H9 (cell line): ENCODE measurements at regions not wholly inside any gene's neighbourhood (a gene's known extent, or its start where the extent isn't known, plus 50 kb on each side); places are given as distances from the start of the nearest gene placed in this dataset.

Experiments
- DNase-seq: peaks from one replicate; pipeline ENCODE4 v3.0.0-alpha.2; 2017
- H2AFZ ChIP-seq: one replicate; pipeline ENCODE4 v1.6.1; 2013; ENCODE audit warnings: mild to moderate bottlenecking, low read length, control low read depth, moderate library complexity
- H2AK5ac ChIP-seq: 2 replicates; pipeline ENCODE4 v1.6.1; 2013; ENCODE audit warnings: low read length, control low read depth, mixed read lengths; ENCODE audit not compliant: insufficient read length
- H2BK120ac ChIP-seq: one replicate; pipeline ENCODE4 v1.6.1; 2013; ENCODE audit warnings: low read depth, mild to moderate bottlenecking, low read length, control low read depth, inconsistent platforms; ENCODE audit not compliant: poor library complexity, severe bottlenecking
- H2BK12ac ChIP-seq: 2 replicates; pipeline ENCODE4 v1.6.1; 2013; ENCODE audit warnings: low read length, control low read depth, mixed read lengths, low read depth; ENCODE audit not compliant: insufficient read length
- H2BK15ac ChIP-seq: 2 replicates; pipeline ENCODE4 v1.6.1; 2013; ENCODE audit warnings: low read depth, low read length, control low read depth
- H2BK20ac ChIP-seq: one replicate; pipeline ENCODE4 v1.6.1; 2013; ENCODE audit warnings: low read depth, mild to moderate bottlenecking, low read length, control low read depth, inconsistent platforms; ENCODE audit not compliant: poor library complexity, severe bottlenecking
- H2BK5ac ChIP-seq: 2 replicates; pipeline ENCODE4 v1.6.1; 2013; ENCODE audit warnings: low read length, control low read depth, mixed read lengths; ENCODE audit not compliant: insufficient read length
- H3K14ac ChIP-seq: 2 replicates; pipeline ENCODE4 v1.6.1; 2013; ENCODE audit warnings: low read length, control low read depth; ENCODE audit not compliant: insufficient read depth
- H3K18ac ChIP-seq: 2 replicates; pipeline ENCODE4 v1.6.1; 2013; ENCODE audit warnings: low read depth, mild to moderate bottlenecking, mixed read lengths, low read length, control low read depth; ENCODE audit not compliant: insufficient read length
- H3K23ac ChIP-seq: 2 replicates; pipeline ENCODE4 v1.6.1; 2013; ENCODE audit warnings: low read length, control low read depth, mixed read lengths, low read depth; ENCODE audit not compliant: insufficient read length
- H3K23me2 ChIP-seq: 2 replicates; pipeline ENCODE4 v1.6.1; 2013; ENCODE audit warnings: low read depth, mild to moderate bottlenecking, mixed read lengths, low read length, control low read depth; ENCODE audit not compliant: insufficient read length, poor library complexity, severe bottlenecking
- H3K27ac ChIP-seq: 2 replicates; pipeline ENCODE4 v1.5.1; 2013; ENCODE audit warnings: low read length, control low read depth, mixed read lengths, low read depth; ENCODE audit not compliant: insufficient read length
- H3K27me3 ChIP-seq: 2 replicates; pipeline ENCODE4 v1.6.1; 2013; ENCODE audit warnings: low read length, control low read depth, inconsistent platforms; ENCODE audit not compliant: insufficient read depth
- H3K4ac ChIP-seq: 2 replicates; pipeline ENCODE4 v1.6.1; 2013; ENCODE audit warnings: low read depth, mild to moderate bottlenecking, control low read depth, inconsistent platforms, low read length, moderate library complexity
- H3K4me1 ChIP-seq: 2 replicates; pipeline ENCODE4 v1.6.1; 2013; ENCODE audit warnings: low read length, control low read depth, inconsistent platforms; ENCODE audit not compliant: insufficient read depth
- H3K4me2 ChIP-seq: 2 replicates; pipeline ENCODE4 v1.6.1; 2013; ENCODE audit warnings: low read length, control low read depth, mixed read lengths; ENCODE audit not compliant: insufficient read length, insufficient read depth
- H3K56ac ChIP-seq: 2 replicates; pipeline ENCODE4 v1.6.1; 2013; ENCODE audit warnings: low read depth, mild to moderate bottlenecking, mixed read lengths, low read length, control low read depth; ENCODE audit not compliant: insufficient read length
- H3K79me1 ChIP-seq: 2 replicates; pipeline ENCODE4 v1.6.1; 2013; ENCODE audit warnings: low read depth, mild to moderate bottlenecking, moderate library complexity, low read length, control low read depth, inconsistent platforms; ENCODE audit not compliant: insufficient read depth, poor library complexity, severe bottlenecking
- H3K79me2 ChIP-seq: 2 replicates; pipeline ENCODE4 v1.6.1; 2013; ENCODE audit warnings: low read length, control low read depth, inconsistent platforms; ENCODE audit not compliant: insufficient read depth
- H3K9ac ChIP-seq: 2 replicates; pipeline ENCODE4 v1.6.1; 2013; ENCODE audit warnings: low read length, control low read depth, mixed read lengths; ENCODE audit not compliant: insufficient read length; ENCODE audit errors: extremely low read depth
- H3K9me3 ChIP-seq: one replicate; pipeline ENCODE4 v1.6.1; 2013; ENCODE audit warnings: low read depth, low read length, inconsistent platforms; ENCODE audit not compliant: control insufficient read depth
- H3T11ph ChIP-seq: one replicate; pipeline ENCODE4 v1.6.1; 2013; ENCODE audit warnings: mild to moderate bottlenecking, low read length, control low read depth, inconsistent platforms
- H4K20me1 ChIP-seq: one replicate; pipeline ENCODE4 v1.6.1; 2013; ENCODE audit not compliant: control insufficient read depth, insufficient read length, insufficient read depth
- H4K5ac ChIP-seq: 2 replicates; pipeline ENCODE4 v1.6.1; 2013; ENCODE audit warnings: low read depth, mild to moderate bottlenecking, mixed read lengths, low read length, control low read depth; ENCODE audit not compliant: insufficient read length
- H4K8ac ChIP-seq: replicated peaks from 2 replicates; pipeline ENCODE4 v1.6.1; 2013; ENCODE audit warnings: low read length, control low read depth, mixed read lengths, low read depth; ENCODE audit not compliant: insufficient read length
- H4K91ac ChIP-seq: 2 replicates; pipeline ENCODE4 v1.6.1; 2013; ENCODE audit warnings: low read depth, mild to moderate bottlenecking, moderate library complexity, mixed read lengths, low read length, control low read depth; ENCODE audit not compliant: insufficient read length
- H3K27ac Mint-ChIP-seq, 3 experiments: 2 replicates in 2 of 3; 3 replicates in 1 of 3; pipeline ENCODE4 v1.8.0; 2020 to 2021; ENCODE audit warnings: mixed read lengths in 3 of 3, mild to moderate bottlenecking in 1 of 3, moderate library complexity in 1 of 3
- H3K27me3 Mint-ChIP-seq: 2 replicates; pipeline ENCODE4 v1.8.0; 2021; ENCODE audit warnings: low read depth, mild to moderate bottlenecking, moderate library complexity, mixed read lengths
- H3K36me3 Mint-ChIP-seq, 3 experiments: 2 replicates in 2 of 3; 3 replicates in 1 of 3; pipeline ENCODE4 v1.8.0; 2020 to 2021; ENCODE audit warnings: low read depth in 3 of 3, mixed read lengths in 3 of 3; ENCODE audit not compliant: insufficient read depth in 1 of 3
- H3K4me1 Mint-ChIP-seq, 2 experiments: 2 replicates each; pipeline ENCODE4 v1.8.0; 2020; ENCODE audit warnings: mixed read lengths in 2 of 2
- H3K4me3 Mint-ChIP-seq, 2 experiments: 2 replicates in 1 of 2; 3 replicates in 1 of 2; pipeline ENCODE4 v1.8.0; 2020 to 2021; ENCODE audit warnings: mild to moderate bottlenecking in 2 of 2, mixed read lengths in 2 of 2, moderate library complexity in 1 of 2
- H3K9me3 Mint-ChIP-seq, 2 experiments: 2 replicates in 1 of 2; 3 replicates in 1 of 2; pipeline ENCODE4 v1.8.0; 2020; ENCODE audit warnings: mild to moderate bottlenecking in 2 of 2, mixed read lengths in 2 of 2, moderate library complexity in 1 of 2
- WGBS: extraction: QIAGEN DNeasy Blood & Tissue Kit; methylation state at CpG from one replicate; pipeline ENCODE4 v1.1.7; 2013; ENCODE audit warnings: missing lambda C conversion rate, low lambda C conversion rate, mixed read lengths; ENCODE audit not compliant: insufficient read length; ENCODE audit errors: extremely low coverage; 5-methylcytosine and 5-hydroxymethylcytosine counted together
- TF ChIP-seq, protein P1 (sequence below): fragments of 200-600 bp; sonication (generic); conservative IDR thresholded peaks from 3 replicates; pipeline ENCODE4 v1.8.0; 2021; ENCODE audit warnings: antibody characterized with exemption, mild to moderate bottlenecking

DNA sequence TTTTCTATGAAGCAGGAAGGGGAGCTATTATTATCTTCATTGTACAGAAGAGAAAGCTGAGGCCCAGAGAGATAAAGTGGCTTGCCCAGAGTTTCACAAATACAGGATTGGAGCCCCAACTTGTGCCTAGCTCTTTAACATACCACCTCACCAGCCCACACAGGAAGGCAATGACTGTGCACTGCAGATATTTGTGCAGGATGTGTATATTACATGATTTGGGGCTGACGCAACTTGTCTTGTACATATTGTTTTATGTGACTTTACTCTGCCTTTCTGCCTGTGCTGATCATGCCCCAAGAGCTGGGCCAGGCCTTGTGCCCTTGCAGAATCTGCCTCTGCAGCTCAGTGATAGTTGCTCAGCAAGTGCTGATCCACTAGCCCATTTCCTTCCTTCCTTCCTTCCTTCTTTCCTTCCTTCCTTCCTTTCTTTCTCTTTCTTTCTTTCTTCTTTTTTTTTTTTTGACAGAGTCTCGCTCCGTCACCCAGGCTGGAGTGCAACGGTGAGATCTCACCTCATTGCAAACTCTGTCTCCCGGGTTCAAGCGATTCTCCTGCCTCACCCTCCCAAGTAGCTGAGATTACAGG is 106.6 kb upstream of the TBCA start:
- no peaks in the 10 kb centered on the region for H3K23me2 ChIP-seq
- no peaks in the 10 kb centered on the region for H3K27me3 ChIP-seq
- no peak overlapping the region for H2BK12ac ChIP-seq
- Mint-ChIP-seq H3K27me3 (peaks cover 63% of the 10 kb centered on the region), H3K9me3 (no peaks in the 10 kb centered on the region), H3K4me3 (no peak overlapping the region), H3K36me3 (no peaks in the 10 kb centered on the region), H3K4me1 (peaks cover 14% of the 10 kb centered on the region in 2 experiments), H3K27ac (no peak overlapping the region)
- H3K79me1 ChIP-seq = no peaks in the 10 kb centered on the region
- WGBS = no CpG with 5 or more reads among the region's 6 CpGs
- H4K8ac ChIP-seq = no peak overlapping the region
- DNase-seq = no peak
- H3K56ac ChIP-seq = no peak overlapping the region
- no peak overlapping the region for H4K5ac ChIP-seq
- no peak overlapping the region for H2BK120ac ChIP-seq
- H3T11ph ChIP-seq = no peak overlapping the region
- no peaks in the 10 kb centered on the region for H3K9me3 ChIP-seq
- no peak overlapping the region for H3K23ac ChIP-seq
- H4K91ac ChIP-seq = no peak overlapping the region
- H3K27ac ChIP-seq = no peak overlapping the region
- H3K4me2 ChIP-seq = no peak overlapping the region
- H2BK20ac ChIP-seq = no peak overlapping the region
- H3K9ac ChIP-seq = no peak overlapping the region
- no peak overlapping the region for H2AFZ ChIP-seq
- H3K4ac ChIP-seq = no peak overlapping the region
- no peaks in the 10 kb centered on the region for H3K79me2 ChIP-seq
- no peak overlapping the region for H2BK15ac ChIP-seq
- H2AK5ac ChIP-seq = no peak overlapping the region
- TF ChIP-seq, protein P1, sequence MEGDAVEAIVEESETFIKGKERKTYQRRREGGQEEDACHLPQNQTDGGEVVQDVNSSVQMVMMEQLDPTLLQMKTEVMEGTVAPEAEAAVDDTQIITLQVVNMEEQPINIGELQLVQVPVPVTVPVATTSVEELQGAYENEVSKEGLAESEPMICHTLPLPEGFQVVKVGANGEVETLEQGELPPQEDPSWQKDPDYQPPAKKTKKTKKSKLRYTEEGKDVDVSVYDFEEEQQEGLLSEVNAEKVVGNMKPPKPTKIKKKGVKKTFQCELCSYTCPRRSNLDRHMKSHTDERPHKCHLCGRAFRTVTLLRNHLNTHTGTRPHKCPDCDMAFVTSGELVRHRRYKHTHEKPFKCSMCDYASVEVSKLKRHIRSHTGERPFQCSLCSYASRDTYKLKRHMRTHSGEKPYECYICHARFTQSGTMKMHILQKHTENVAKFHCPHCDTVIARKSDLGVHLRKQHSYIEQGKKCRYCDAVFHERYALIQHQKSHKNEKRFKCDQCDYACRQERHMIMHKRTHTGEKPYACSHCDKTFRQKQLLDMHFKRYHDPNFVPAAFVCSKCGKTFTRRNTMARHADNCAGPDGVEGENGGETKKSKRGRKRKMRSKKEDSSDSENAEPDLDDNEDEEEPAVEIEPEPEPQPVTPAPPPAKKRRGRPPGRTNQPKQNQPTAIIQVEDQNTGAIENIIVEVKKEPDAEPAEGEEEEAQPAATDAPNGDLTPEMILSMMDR = no peak
- no peaks in the 10 kb centered on the region; the same call in 1 of the 2 replicates for H3K4me1 ChIP-seq
- no peak overlapping the region for H3K14ac ChIP-seq
- H2BK5ac ChIP-seq = no peak overlapping the region
- H3K18ac ChIP-seq = no peak overlapping the region
- no peaks in the 10 kb centered on the region for H4K20me1 ChIP-seq
